ENCODE measurements at regions not wholly inside any gene's neighbourhood (a gene's known extent, or its start where the extent isn't known, plus 50 kb on each side); places are given as distances from the start of the nearest gene placed in this dataset.

- TF ChIP-seq CTCF (IDR thresholded peaks at IDR 0.05; ENCODE audit: low read length) (no peak), EZH2 (optimal IDR thresholded peaks at IDR 0.05; ENCODE audit: low read depth, low read length) (no peak), EZH2phosphoT487 (IDR thresholded peaks at IDR 0.05; ENCODE audit: low read length) (no peak)
- Histone ChIP-seq H3K4me2 (ENCODE audit: low read depth, low read length) (no peak overlapping the region), H3K27ac (ENCODE audit: low read length) (no peak overlapping the region), H3K27me3 (replicated peaks; ENCODE audit: insufficient read depth, low read length) (no peaks in the 10 kb centered on the region), H3K9ac (ENCODE audit: low read length) (no peak overlapping the region), H3K36me3 (replicated peaks; ENCODE audit: insufficient read depth, low read length) (no peaks in the 10 kb centered on the region), H3K9me2 (replicated peaks; ENCODE audit: insufficient read depth, low read length) (no peaks in the 10 kb centered on the region), H3K9me3 (replicated peaks; ENCODE audit: insufficient read depth, low read length) (no peaks in the 10 kb centered on the region), H3K4me1 (ENCODE audit: low read length) (no peaks in the 10 kb centered on the region), H3K79me2 (ENCODE audit: low read length) (no peaks in the 10 kb centered on the region), H4K20me1 (ENCODE audit: insufficient read depth, low read length) (no peaks in the 10 kb centered on the region), H2AFZ (ENCODE audit: low read length) (no peak overlapping the region), H3F3A (ENCODE audit: insufficient read depth, low read length) (no peaks in the 10 kb centered on the region), H3K4me3 (ENCODE audit: low read length) (no peak overlapping the region)
- no peak for DNase-seq
Measured at GRCh38 chr10:106402458-106402857, 762.0 kb downstream of the SORCS1 start.

- no peak overlapping the region for H3K27ac ChIP-seq (ENCODE audit: low read length)
- H3K27me3 ChIP-seq (replicated peaks; ENCODE audit: insufficient read depth, low read length), result no peaks in the 10 kb centered on the region
Measured at GRCh38 chr10:106401967-106402366, 762.5 kb downstream of the SORCS1 start.

GRCh38 chr10:106401161-106401560 lies 763.3 kb downstream of the SORCS1 start:
- TF ChIP-seq EZH2phosphoT487 (IDR thresholded peaks at IDR 0.05; ENCODE audit: low read length), result no peak
- TF ChIP-seq CTCF (IDR thresholded peaks at IDR 0.05; ENCODE audit: low read length), result no peak
- no peak for TF ChIP-seq EZH2 (optimal IDR thresholded peaks at IDR 0.05; ENCODE audit: low read depth, low read length)
- DNase-seq, result no peak

More at GRCh38 chr10:106401967-106402366, 762.5 kb downstream of the SORCS1 start:
- Histone ChIP-seq H3K4me1 (ENCODE audit: low read length) (no peaks in the 10 kb centered on the region), H3K4me2 (ENCODE audit: low read depth, low read length) (no peak overlapping the region), H3K4me3 (ENCODE audit: low read length) (no peak overlapping the region), H3K36me3 (replicated peaks; ENCODE audit: insufficient read depth, low read length) (no peaks in the 10 kb centered on the region), H3F3A (ENCODE audit: insufficient read depth, low read length) (no peaks in the 10 kb centered on the region), H4K20me1 (ENCODE audit: insufficient read depth, low read length) (no peaks in the 10 kb centered on the region), H3K9me3 (replicated peaks; ENCODE audit: insufficient read depth, low read length) (no peaks in the 10 kb centered on the region), H3K9me2 (replicated peaks; ENCODE audit: insufficient read depth, low read length) (no peaks in the 10 kb centered on the region), H3K9ac (ENCODE audit: low read length) (no peak overlapping the region), H2AFZ (ENCODE audit: low read length) (no peak overlapping the region), H3K79me2 (ENCODE audit: low read length) (no peaks in the 10 kb centered on the region)
- TF ChIP-seq EZH2phosphoT487 (IDR thresholded peaks at IDR 0.05; ENCODE audit: low read length) (no peak), EZH2 (optimal IDR thresholded peaks at IDR 0.05; ENCODE audit: low read depth, low read length) (no peak), CTCF (IDR thresholded peaks at IDR 0.05; ENCODE audit: low read length) (no peak)
- DNase-seq, result no peak

More at GRCh38 chr10:106401161-106401560, 763.3 kb downstream of the SORCS1 start:
- Histone ChIP-seq H3F3A (ENCODE audit: insufficient read depth, low read length) (no peaks in the 10 kb centered on the region), H3K4me2 (ENCODE audit: low read depth, low read length) (no peak overlapping the region), H3K27ac (ENCODE audit: low read length) (no peak overlapping the region), H3K4me3 (ENCODE audit: low read length) (no peak overlapping the region), H3K36me3 (replicated peaks; ENCODE audit: insufficient read depth, low read length) (no peaks in the 10 kb centered on the region), H4K20me1 (ENCODE audit: insufficient read depth, low read length) (no peaks in the 10 kb centered on the region), H3K4me1 (ENCODE audit: low read length) (no peaks in the 10 kb centered on the region), H3K27me3 (replicated peaks; ENCODE audit: insufficient read depth, low read length) (no peaks in the 10 kb centered on the region), H2AFZ (ENCODE audit: low read length) (no peak overlapping the region), H3K9me2 (replicated peaks; ENCODE audit: insufficient read depth, low read length) (no peaks in the 10 kb centered on the region), H3K9me3 (replicated peaks; ENCODE audit: insufficient read depth, low read length) (no peaks in the 10 kb centered on the region), H3K9ac (ENCODE audit: low read length) (no peak overlapping the region), H3K79me2 (ENCODE audit: low read length) (no peaks in the 10 kb centered on the region)

All from MM.1S (cell line).